Suppressor macrophage treated with lipopolysaccharide for 4 hours (primary cell): ENCODE measurements at regions not wholly inside any gene's neighbourhood (a gene's known extent, or its start where the extent isn't known, plus 50 kb on each side); places are given as distances from the start of the nearest gene placed in this dataset.

Experiments
- DNase-seq: peaks from one replicate; pipeline ENCODE4 v3.0.0-alpha.2; 2020

- DNase-seq = no peak
Observed at GRCh38 chr1:191839891-191840290, 318.4 kb upstream of the RGS18 start.

DNA sequence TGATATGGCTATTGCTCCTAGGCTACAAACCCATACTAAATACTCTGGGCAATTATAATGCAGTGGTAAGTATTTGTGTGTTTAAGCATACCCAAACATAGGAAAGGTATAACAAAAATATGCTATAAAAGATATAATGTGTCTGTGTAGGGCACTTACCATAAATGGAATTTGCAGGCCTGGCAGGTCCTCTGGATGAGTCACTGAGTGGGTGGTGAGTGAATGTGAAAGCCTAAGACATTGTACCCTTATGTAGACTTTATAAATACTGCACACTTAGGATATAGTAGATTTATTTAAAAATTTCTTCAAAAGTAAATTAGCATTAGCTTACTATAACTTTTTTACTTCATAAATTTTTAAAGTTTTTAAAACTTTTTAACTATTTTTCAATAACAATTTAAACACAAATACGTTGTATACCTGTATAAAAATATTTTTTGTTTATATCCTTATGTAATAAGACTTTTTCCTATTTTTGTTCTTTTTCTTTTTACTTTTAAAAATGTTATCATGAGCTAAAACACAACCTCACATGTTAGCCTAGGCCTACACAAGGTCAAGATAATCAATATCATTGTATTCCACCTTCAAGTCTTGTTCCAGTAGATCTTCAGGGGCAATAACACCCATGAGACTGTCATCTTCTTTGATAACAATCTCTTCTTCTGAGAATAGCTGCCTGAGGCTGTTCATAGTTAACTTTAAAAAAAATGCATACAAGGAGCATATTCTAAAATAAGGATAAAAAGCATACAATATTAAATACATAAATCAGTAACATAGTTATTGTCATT lies 306.3 kb upstream of the RGS18 start:
- no peak for DNase-seq

DNA sequence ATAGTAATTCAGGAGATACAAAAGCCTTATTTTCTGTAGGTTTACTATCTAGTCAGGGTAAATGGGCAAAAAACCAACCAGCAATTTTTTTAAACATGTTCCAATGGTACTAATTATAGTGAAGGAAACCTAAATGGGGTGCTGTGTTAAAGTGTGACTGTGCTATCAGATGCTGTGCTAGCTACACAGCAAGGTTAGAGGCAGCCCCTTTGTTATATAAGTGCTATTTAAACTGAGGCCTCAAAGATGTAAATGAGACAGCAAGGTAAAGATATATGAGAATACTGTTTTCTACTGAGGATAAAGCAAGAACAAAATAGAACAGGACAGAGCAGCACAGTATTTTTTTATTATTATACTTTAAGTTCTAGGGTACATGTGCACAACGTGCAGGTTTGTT lies 305.4 kb upstream of the RGS18 start:
- no peak for DNase-seq

GRCh38 chr1:191857600-191857999 lies 300.7 kb upstream of the RGS18 start:
- no peak for DNase-seq

DNA sequence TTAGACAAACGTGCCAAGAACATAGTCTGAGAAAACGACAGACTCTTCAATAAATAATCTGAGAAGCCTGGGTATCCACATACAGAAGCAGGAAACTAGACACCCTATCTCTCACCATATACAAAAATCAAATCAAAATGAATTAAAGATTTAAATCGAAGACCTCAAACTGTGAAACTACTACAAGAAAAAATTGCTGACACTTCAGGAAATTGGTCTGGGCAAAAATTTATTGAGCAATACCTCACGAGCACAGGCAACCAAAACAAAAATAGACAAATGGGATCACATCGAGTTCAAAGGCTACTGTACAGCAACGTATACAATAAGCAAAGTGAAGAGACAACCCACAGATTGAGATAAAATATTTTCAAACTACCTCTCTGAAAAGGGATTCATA lies 292.8 kb upstream of the RGS18 start:
- DNase-seq = no peak

- DNase-seq = no peak
Observed at GRCh38 chr1:191866155-191866554, 292.1 kb upstream of the RGS18 start.

DNA sequence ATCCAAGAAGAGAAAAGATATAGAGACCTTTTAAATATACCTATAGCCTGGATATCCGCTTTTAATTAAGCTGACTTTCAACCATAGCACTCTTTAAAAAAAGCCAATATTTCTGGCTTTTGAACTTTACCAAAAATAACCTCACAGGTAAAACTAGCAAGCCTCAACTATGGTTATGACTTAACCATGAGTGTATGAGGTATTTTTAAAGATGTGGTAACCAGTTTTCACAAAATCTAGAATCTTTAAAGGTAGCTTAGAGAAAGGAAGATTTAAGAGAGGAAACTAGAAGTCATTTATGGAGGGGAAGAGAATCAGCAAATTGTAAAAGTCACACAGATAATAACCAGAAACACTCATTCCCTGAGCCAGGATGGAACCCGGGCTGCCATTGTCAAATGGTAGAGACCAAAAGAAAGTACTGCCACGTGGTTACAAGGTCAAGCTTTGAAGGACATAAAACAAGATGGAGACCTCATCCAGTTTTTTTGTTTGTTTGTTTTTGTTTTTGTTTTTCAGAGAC lies 288.4 kb upstream of the RGS18 start:
- DNase-seq = no peak

DNA sequence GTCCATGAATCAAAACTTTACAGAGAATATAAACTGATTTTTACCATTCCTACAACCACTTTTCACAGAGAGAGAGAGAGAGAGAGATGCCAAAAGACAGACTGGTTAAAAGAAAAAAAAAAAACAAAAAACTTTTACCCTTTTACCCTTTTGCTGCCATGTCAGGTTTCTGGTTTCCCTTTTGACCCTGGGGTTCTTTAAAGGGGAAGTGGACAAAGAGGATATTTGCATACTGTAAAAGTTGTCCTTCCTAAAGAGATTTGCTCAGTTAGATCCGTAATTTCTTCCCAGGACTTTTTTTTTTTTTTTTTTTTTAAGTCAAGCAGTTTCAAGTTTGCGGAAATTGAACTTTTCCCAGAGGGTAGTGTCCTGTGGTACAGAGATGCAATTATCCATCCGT lies 287.8 kb upstream of the RGS18 start:
- DNase-seq = peak; percentile 1

GRCh38 chr1:191875994-191876393 lies 282.3 kb upstream of the RGS18 start:
- no peak for DNase-seq

GRCh38 chr1:191876631-191877030 lies 281.6 kb upstream of the RGS18 start:
- no peak for DNase-seq

GRCh38 chr1:191882870-191883269 lies 275.4 kb upstream of the RGS18 start:
- DNase-seq = no peak

GRCh38 chr1:191886977-191887376 lies 271.3 kb upstream of the RGS18 start:
- DNase-seq = no peak

- DNase-seq = no peak
Observed at GRCh38 chr1:191888996-191889622, 269.2 kb upstream of the RGS18 start.

GRCh38 chr1:191889623-191890003 lies 268.6 kb upstream of the RGS18 start:
- DNase-seq = no peak

- DNase-seq = no peak
Observed at GRCh38 chr1:191890433-191891088, 267.7 kb upstream of the RGS18 start.

- DNase-seq = no peak
Observed at GRCh38 chr1:191892716-191893115, 265.5 kb upstream of the RGS18 start.

DNA sequence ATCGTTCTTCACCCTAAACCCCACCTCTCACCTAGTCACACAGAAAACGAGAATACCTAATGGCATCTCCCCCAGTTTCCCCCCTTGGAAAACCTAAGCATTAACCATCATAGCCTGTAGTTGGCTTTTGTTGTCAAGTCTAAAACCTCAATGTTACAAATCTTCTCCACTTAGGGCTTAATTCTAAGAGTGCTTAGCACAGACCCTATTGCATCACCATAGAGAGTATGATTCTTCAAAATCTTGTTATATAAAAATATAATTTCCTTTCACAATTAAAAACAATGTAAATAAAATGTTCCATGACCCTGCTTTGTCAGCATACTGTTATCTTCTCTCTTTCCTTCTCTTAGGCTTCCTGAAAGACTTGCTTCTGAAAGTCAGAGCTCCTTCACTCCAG lies 263.2 kb upstream of the RGS18 start:
- DNase-seq = no peak

GRCh38 chr1:191895462-191896058 lies 262.7 kb upstream of the RGS18 start:
- no peak for DNase-seq

DNA sequence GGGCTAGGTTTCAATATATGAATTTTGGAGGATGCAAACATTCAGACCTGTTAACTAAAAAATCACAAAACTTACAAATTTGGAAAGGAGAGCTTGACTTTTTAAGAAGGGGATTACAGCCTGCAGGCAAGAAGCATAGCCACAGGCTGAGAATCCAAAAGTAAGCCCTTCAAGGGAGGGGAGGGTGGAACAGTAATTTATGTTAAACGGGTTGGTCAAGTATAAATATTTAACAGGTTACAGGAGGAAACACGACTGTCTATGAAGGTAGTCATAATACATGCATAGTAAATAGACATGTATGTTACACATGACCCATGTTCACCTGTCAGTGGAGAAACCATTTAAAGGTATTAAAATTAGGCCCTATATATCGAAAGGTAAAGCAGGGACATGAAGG lies 261.1 kb upstream of the RGS18 start:
- no peak for DNase-seq

DNA sequence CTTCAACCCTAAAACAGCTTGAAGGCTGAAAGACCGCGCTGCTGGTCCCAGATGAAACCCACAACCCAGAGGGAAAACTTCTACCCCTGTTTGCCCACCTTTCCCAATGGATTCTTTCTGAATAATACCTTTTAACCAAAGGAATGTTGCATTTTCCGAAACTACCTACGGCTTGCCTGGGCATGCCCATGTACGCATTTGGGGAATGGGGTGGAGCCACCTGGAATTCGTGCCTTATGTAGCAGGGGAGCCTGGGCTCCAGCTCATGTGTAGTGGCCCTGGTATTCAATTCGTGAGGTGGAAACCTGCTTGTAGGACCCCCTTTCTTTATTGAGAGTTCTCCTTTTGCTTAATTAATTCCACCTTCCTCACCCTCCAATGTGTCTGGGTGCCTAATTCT lies 256.6 kb upstream of the RGS18 start:
- DNase-seq = no peak

DNA sequence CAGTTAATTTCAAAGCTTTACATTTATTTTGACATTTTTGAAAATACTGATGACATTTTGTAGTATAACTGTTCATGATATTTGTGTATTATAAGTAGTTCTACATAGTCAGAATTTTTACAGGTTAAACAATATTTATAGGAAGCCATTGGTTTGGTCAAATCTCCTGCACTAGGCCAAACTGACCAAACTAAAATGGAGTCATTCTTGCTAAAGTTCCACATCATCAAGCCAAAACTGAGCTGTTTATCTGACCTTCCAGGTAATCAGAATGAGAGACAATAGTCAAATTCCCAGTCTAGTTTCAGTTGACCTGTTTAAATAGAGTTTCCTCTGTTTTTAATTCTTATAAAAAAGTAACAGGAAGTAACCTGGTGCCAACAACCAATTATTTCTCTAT lies 253.3 kb upstream of the RGS18 start:
- no peak for DNase-seq

DNA sequence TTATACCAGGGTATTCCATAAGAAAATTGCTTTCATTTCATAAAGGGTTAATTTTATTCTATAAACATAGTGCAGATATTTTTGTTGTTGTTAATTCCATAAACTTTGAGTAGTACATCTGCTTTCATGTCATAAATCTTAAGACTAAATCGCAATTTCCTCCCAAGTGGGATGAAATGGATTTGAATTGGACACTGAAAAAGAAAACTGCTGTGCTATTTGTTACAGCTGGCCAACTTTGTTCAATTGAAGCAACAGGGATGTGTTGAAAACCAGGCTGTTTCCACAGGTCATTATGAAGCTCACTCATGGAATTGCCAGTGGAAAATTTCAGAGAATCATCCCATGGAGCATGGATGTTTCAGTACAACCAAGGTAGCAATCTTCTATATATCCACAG lies 252.5 kb upstream of the RGS18 start:
- DNase-seq = no peak

GRCh38 chr1:191907121-191907520 lies 251.1 kb upstream of the RGS18 start:
- DNase-seq = no peak

GRCh38 chr1:191910245-191910644 lies 248.0 kb upstream of the RGS18 start:
- DNase-seq = no peak
